NT2/D1 (cell line): ENCODE measurements at regions not wholly inside any gene's neighbourhood (a gene's known extent, or its start where the extent isn't known, plus 50 kb on each side); places are given as distances from the start of the nearest gene placed in this dataset.

ENCODE experiments used
- DNase-seq: peaks from one replicate; pipeline ENCODE4 v3.0.0-alpha.2; 2011; ENCODE audit warnings: low read depth, low spot score
- H3K27me3 ChIP-seq: 2 replicates; pipeline ENCODE4 v1.6.0; 2011; ENCODE audit warnings: mild to moderate bottlenecking; ENCODE audit not compliant: insufficient read length, insufficient read depth
- H3K36me3 ChIP-seq: 2 replicates; pipeline ENCODE4 v1.6.1; 2011; ENCODE audit warnings: mild to moderate bottlenecking, low read length, mixed read lengths; ENCODE audit not compliant: insufficient read depth, insufficient read length
- H3K4me1 ChIP-seq: 2 replicates; pipeline ENCODE4 v1.5.1; 2011; ENCODE audit not compliant: insufficient read depth, insufficient read length
- H3K4me3 ChIP-seq: 2 replicates; pipeline ENCODE4 v1.5.1; 2011; ENCODE audit warnings: low read depth; ENCODE audit not compliant: insufficient read length
- H3K9ac ChIP-seq: 2 replicates; pipeline ENCODE4 v1.6.0; 2011; ENCODE audit warnings: low read depth; ENCODE audit not compliant: insufficient read length
- H3K9me3 ChIP-seq: 2 replicates; pipeline ENCODE4 v1.5.1; 2011; ENCODE audit warnings: mild to moderate bottlenecking, low read length; ENCODE audit not compliant: insufficient read depth
- SUZ12 ChIP-seq: IDR thresholded peaks from 2 replicates; pipeline ENCODE4 v1.6.1; 2011; ENCODE audit not compliant: insufficient read length, insufficient read depth; ENCODE audit errors: extremely low read depth
- YY1 ChIP-seq: IDR thresholded peaks from 2 replicates; pipeline ENCODE4 v1.6.1; 2011; ENCODE audit not compliant: insufficient read length, insufficient read depth
- ZNF274 ChIP-seq: IDR thresholded peaks from 2 replicates; pipeline ENCODE4 v1.6.1; 2011; ENCODE audit warnings: mild to moderate bottlenecking, low read depth, low read length

- Histone ChIP-seq H3K9ac (no peak overlapping the region), H3K27me3 (no peaks in the 10 kb centered on the region), H3K4me3 (no peak overlapping the region), H3K36me3 (no peaks in the 10 kb centered on the region), H3K9me3 (no peaks in the 10 kb centered on the region), H3K4me1 (no peaks in the 10 kb centered on the region)
- DNase-seq, result no peak
- TF ChIP-seq SUZ12 (no peak), YY1 (no peak), ZNF274 (no peak)
Observed at GRCh38 chr6:122082370-122082769, 317.1 kb upstream of the HSF2 start.

- no peaks in the 10 kb centered on the region for H3K4me1 ChIP-seq
- H3K4me3 ChIP-seq, result no peak overlapping the region
- no peak for DNase-seq
- no peak overlapping the region for H3K9ac ChIP-seq
- TF ChIP-seq ZNF274, result no peak
- H3K27me3 ChIP-seq, result no peaks in the 10 kb centered on the region
- no peaks in the 10 kb centered on the region for H3K9me3 ChIP-seq
- H3K36me3 ChIP-seq, result no peaks in the 10 kb centered on the region
Observed at GRCh38 chr6:122092366-122092765, 307.1 kb upstream of the HSF2 start.

DNA sequence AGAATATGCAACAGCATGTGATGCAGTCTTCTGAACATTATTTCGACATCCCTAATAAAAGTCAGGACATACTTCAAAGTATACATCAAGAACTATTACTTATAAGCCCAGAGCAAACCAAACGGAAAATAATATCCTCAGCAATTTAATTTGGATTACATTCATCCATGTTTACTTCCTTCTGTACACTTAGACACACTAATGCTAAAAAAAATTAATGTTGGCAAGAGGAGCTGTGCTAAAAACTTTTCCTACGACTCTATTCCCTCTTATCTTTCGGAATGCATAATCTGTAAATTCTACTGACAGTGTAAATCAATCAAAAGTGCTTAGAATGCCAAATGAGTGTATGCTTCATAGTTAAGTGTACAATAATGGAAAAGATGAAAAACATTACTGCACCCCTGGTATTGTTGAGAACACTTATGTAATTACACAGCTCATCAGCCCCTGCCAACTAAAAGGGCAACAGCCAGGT lies 301.2 kb upstream of the HSF2 start:
- Histone ChIP-seq H3K4me1 (no peaks in the 10 kb centered on the region), H3K4me3 (no peak overlapping the region), H3K9ac (no peak overlapping the region), H3K36me3 (no peaks in the 10 kb centered on the region), H3K27me3 (no peaks in the 10 kb centered on the region), H3K9me3 (no peaks in the 10 kb centered on the region; the same call in 1 of the 2 replicates)
- TF ChIP-seq YY1, result no peak
- TF ChIP-seq ZNF274, result no peak
- no peak for TF ChIP-seq SUZ12
- no peak for DNase-seq

DNA sequence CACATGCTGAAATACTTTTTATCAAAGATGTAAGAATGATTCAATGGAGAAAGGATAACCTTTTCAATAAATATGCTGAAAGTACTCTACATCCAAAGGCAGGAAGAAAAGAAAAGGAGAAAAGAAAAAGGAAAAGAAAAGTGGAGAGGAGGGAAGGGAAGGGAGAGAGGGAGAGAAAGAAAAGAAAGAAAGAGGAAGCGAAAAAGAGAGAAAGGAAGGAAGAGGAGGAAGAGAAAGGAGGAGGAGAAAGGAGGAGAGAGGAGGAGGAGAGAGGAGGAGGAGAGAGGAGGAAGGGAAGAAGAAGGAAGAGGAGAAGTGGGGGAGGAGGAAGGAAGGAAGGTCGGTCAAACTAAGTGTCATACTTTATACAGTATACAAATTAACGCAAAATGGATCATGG lies 297.4 kb upstream of the HSF2 start:
- no peaks in the 10 kb centered on the region for H3K36me3 ChIP-seq
- H3K9ac ChIP-seq, result no peak overlapping the region
- H3K9me3 ChIP-seq, result no peaks in the 10 kb centered on the region; the same call in 1 of the 2 replicates
- no peaks in the 10 kb centered on the region for H3K27me3 ChIP-seq
- no peak for DNase-seq
- H3K4me1 ChIP-seq, result no peaks in the 10 kb centered on the region
- H3K4me3 ChIP-seq, result no peak overlapping the region
- no peak for TF ChIP-seq YY1
- no peak for TF ChIP-seq SUZ12
- no peak for TF ChIP-seq ZNF274

DNA sequence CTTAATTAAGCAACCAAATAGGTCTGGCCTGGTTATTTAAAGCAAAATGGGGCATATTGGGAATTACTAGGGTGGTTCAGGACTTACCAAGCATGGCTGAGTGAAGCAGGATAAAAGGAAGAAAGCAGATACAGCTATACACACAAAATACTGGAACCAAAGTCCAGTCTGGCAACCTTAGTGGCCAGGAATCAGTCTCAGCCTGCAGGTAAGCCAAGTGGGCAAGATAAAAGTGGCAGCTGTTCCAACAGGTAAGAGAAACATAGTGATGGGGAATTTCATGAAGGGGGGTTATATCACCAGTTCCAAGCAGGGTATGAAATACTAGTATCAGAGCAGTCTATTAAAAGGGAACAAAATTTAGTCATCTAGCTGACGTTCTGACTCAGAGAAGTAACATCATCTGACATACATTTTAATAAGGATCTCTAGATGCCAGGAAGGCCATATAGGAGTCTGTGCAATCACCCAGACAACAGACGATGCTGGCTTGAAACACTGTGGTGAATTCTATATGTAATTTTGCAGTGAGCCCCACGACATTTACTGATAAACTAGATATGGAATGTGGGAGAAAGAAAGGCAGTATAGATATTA lies 292.1 kb upstream of the HSF2 start:
- Histone ChIP-seq H3K9me3 (no peaks in the 10 kb centered on the region), H3K36me3 (no peaks in the 10 kb centered on the region), H3K4me1 (no peaks in the 10 kb centered on the region), H3K4me3 (no peak overlapping the region), H3K9ac (no peak overlapping the region), H3K27me3 (no peaks in the 10 kb centered on the region)
- no peak for DNase-seq
- TF ChIP-seq YY1, result no peak
- TF ChIP-seq SUZ12, result no peak
- no peak for TF ChIP-seq ZNF274

DNA sequence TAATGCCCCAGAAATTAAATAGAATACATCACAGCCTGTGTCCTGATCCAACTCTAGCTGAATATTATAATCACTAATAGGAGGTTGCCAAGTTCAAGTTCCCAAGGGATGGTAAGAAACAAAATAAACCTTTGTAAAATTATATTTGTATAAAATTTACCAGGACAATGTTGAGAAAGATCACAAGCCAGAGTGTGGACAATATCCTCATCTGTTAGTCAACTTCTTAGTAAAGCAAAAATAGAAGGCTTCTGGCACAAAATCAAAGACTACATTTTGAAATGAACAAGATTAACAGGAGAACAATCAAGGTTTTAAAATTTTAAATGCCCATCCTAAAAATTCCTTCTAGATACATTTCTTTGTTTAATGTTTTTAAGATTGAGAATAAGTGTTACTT lies 290.4 kb upstream of the HSF2 start:
- Histone ChIP-seq H3K4me1 (no peaks in the 10 kb centered on the region), H3K36me3 (no peaks in the 10 kb centered on the region), H3K9ac (no peak overlapping the region), H3K4me3 (no peak overlapping the region), H3K27me3 (no peaks in the 10 kb centered on the region), H3K9me3 (no peaks in the 10 kb centered on the region)
- no peak for DNase-seq
- TF ChIP-seq SUZ12, result no peak
- no peak for TF ChIP-seq YY1
- TF ChIP-seq ZNF274, result no peak

DNA sequence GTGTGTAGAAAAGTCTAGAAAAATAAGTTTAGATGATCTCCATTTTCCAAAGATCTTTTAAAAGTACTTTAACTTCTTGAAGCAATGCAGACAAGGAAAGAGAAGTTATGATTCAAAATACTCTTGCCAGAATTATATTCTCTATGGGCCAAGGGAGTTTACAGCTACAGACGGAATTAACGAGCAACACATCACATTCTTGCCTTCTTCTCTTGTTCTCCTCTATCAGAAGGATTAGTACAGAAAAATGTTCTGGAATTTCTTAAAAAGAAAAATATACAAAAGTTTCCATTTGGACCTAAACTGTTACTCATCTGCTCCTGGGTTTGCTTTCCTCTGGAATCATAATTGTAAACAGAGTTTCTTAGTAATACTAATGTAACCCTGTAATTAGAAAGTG lies 284.7 kb upstream of the HSF2 start:
- Histone ChIP-seq H3K9ac (no peak overlapping the region), H3K27me3 (no peaks in the 10 kb centered on the region), H3K36me3 (no peaks in the 10 kb centered on the region), H3K4me3 (no peak overlapping the region), H3K4me1 (no peaks in the 10 kb centered on the region), H3K9me3 (no peaks in the 10 kb centered on the region)
- no peak for DNase-seq
- TF ChIP-seq ZNF274 (no peak), SUZ12 (no peak), YY1 (no peak)
